ENCODE measurements at regions not wholly inside any gene's neighbourhood (a gene's known extent, or its start where the extent isn't known, plus 50 kb on each side); places are given as distances from the start of the nearest gene placed in this dataset.

DNA sequence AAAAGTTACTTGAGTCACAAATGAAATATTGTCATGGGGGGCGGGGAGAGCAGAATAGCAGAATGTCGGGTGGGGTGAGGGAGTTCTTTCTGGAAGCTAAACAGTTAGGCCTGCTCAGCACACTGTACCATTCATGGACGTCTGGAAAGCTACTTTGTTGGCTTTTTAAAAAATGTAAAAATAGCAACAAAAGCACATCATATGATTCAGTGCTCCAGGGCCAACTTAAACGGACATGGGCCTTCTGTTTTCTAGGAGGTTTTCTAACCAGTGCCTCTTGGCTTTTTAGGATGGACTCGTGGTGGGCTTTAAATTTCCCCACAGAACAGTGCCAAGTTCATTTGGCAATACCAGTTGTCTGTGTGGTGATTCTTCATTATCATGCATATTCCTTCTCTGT, 57.4 kb upstream of the CLCN4 start:
- TF ChIP-seq EZH2phosphoT487 (IDR thresholded peaks at IDR 0.05): no peak
- no peak for TF ChIP-seq CTCF (IDR thresholded peaks at IDR 0.05)
- no peak for TF ChIP-seq EZH2 (IDR thresholded peaks at IDR 0.05)
